Amniotic epithelial cell (primary cell): ENCODE measurements at regions not wholly inside any gene's neighbourhood (a gene's known extent, or its start where the extent isn't known, plus 50 kb on each side); places are given as distances from the start of the nearest gene placed in this dataset.

Source experiments
- DNase-seq: peaks from one replicate; pipeline ENCODE4 v3.0.0-alpha.2; 2010; ENCODE audit warnings: low read depth

- DNase-seq: no peak
Observed at GRCh38 chr4:3669553-3669949, 96.6 kb upstream of the ADRA2C start.

DNA sequence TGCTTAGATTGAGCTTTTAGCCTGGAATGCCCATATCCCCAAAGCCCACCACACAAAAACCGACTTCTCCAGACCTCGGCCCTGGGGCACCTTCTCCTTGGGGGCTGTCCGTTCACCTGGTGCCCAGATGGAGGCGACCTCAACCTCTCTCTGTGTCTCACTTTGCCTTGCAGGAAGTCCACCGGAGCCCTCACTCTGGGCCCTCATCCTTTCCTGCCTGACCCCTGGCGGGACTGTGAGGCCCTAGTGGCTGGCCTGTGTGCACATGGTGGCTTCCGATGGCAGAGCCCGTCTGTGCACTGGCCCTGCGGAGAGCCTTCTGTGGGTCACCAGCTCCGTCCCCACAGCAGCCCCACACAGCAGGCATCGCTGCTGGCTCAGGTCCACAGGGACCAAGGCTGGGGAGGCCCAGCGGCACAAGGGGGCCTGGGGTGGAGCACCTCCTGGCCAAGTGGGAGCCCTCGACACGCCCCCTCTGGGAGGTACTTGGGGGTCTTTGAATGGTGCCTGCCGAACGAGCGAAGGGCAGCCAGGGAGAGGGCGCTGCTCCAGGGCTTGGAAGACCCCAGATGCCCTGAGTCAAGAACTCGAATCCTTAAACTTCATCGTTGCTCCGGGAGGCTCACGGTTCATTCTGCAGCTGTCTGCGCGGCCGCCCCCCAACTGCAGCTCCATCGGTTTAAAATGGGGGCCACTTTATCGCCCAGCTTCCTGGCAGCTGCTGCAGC lies 97.2 kb upstream of the ADRA2C start:
- DNase-seq: no peak

DNA sequence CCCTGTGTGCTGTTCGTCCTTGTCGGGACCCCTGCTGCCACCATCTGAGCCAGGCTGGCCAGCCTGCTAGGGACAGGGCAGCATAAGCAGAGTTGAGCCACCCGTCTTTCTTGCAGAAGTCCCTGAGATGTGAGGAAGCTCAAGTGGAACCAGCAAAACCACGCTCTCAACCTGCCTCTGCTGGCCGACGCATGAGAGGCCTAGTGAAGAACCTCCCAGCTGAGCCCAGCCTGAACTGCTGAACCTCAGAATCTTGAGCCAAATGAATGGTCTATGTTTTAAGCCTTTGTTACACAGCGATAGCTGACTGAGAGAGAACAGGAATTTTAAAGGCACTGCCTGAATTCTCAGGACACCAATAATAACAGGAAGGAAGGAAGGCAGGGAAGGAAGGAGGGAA lies 98.9 kb upstream of the ADRA2C start:
- no peak for DNase-seq

- no peak for DNase-seq
Observed at GRCh38 chr4:3666263-3666662, 99.9 kb upstream of the ADRA2C start.

- DNase-seq: no peak
Observed at GRCh38 chr4:3665360-3665891, 100.8 kb upstream of the ADRA2C start.

DNA sequence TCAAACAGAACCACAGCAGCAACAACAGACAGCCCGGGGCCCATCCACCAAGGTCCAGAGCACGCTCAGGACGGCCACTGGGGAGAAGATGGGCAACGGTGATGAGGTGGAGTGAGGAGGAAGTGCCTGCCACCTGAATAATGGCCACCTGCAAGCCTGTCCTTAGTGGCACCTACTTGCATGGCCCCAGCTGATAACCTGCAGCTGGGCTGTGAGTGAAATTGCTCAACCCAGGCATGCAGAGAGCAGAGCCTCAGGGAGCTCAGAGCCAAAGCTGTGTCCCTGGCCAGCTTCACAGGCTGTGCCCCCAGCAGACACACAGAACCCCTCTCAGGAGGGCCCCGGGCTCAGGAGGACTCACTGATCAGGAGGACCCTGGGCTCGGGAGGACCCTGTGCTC lies 102.4 kb upstream of the ADRA2C start:
- DNase-seq: no peak

DNA sequence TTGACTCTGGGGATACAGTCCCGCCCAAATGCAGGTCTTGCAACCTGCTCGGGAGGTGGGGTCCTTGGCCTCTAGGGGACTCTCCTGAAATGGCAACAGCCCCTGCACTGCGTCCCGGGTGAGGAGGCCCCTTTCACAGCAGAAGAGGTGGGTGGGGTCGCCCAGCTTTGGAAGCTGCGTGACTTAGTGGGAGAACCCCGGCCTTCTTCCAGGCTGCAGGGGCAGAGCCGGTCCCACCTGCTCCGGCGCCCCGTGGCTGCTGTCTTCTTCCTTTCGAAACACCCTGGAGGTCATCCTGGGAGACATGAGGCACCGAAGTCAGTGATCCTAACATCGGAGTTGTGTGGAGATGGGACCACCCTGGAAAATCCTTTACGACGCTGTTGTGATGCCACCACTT lies 103.7 kb upstream of the ADRA2C start:
- no peak for DNase-seq

- DNase-seq: no peak
Observed at GRCh38 chr4:3661989-3662388, 104.2 kb upstream of the ADRA2C start.

DNA sequence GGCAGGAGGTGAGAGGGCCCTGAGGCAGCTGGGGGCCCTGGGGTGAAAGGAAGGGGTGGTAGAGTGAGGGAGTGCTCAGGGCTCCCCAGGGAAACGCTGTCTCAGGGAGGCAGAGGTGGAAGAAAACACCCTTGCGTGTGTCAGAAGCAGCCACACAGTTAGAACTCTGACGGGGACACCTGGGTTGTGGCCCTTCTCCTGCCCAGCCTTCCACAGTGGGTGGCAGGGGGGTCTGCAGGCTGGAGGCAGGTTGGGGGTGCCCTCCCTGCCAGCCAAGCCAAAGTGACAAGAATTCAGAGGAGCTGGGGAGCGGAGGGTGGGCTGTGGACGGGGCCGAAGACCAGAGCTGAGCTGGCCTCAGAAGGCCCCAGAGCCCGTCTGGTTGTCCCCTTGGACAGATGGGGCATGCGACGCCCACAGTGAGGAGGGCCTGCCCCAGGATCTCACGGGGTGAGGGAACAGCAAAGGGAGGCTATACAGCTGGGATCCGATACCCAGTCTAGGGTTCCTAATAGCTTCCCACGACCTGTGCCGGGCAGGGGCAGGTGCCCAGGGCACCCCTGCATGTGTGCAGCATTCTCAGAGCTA lies 105.2 kb upstream of the ADRA2C start:
- DNase-seq: no peak

DNA sequence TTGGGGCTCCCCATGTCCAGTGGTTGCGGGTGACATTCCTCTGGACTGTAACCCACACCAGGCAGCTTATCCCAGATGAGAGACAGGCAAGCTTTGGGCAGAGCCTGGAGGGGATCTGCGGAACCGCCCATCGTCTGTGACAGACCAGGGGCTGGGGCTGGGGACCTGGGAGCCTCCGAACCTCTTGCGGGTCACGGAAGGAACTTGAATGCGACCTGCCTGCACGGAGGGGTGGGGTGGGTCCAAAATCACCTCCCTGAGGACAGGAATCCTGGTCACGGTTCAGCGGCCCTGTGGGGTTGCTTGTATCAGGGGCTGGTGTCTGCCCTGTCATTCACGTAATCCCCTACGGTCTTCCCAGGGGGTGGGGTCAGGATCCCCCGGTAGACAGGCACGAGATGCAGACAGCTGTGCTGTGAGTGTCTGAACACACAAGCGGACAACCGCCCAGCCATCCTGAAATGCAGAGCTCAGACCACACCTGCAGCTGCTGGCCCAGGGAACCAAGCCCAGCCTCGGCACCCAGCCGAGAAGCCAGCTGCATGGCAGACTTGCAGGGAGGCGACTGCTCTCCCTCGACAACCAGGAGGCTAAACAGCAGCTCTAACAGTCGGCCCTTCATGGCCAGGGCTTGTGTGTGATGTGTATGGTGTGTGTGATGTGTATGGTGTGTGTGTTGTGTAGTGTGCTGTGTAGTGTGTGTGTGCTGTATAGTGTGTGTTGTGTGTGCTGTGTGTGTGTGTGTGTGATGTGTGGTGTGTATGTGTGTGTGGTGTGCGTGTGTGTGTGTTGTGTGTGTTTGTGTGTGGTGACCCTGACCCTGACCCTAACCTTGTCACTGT lies 105.9 kb upstream of the ADRA2C start:
- no peak for DNase-seq

- DNase-seq: no peak
Observed at GRCh38 chr4:3659131-3659530, 107.1 kb upstream of the ADRA2C start.

DNA sequence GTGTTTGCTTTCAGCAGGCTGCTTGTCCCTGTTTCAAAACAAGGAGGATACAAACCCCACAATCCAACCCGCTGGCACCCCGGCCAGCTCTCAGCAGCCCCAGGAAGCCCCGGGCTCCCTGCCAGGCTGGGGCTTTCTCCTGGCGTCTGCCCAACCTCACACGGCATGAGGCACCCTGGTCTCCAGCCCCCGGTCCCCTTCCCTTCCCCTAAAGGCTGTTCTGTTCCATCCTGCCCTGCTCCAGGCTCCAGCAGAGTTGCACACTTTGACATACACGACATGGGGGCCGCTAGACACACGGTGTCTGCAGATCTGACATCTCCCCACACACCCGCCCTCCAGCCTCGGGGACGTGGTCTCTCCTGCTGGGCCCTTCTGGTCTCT lies 107.7 kb upstream of the ADRA2C start:
- no peak for DNase-seq

GRCh38 chr4:3657902-3658529 lies 108.2 kb upstream of the ADRA2C start:
- peak; percentile 3 for DNase-seq

- no peak for DNase-seq
Observed at GRCh38 chr4:3656416-3657356, 109.5 kb upstream of the ADRA2C start.

DNA sequence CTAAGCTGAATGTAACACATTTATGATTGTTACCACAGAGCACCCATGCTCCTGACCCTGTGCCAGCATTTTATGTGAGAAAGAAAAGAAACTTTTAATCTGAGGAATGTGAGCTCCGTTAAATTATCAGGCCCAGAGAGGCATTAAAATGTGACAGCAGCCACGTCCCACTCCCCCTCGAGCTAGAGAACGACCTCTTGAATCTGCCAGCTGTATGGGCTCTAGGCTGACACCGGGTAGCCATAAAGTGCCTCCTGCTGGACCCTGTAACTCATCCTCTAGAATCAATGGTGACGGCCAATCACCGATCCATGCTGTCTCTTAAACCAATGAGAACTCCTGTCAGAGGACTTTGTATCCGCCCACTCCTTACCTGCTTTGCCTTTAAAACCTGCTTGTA lies 110.2 kb upstream of the ADRA2C start:
- no peak for DNase-seq

DNA sequence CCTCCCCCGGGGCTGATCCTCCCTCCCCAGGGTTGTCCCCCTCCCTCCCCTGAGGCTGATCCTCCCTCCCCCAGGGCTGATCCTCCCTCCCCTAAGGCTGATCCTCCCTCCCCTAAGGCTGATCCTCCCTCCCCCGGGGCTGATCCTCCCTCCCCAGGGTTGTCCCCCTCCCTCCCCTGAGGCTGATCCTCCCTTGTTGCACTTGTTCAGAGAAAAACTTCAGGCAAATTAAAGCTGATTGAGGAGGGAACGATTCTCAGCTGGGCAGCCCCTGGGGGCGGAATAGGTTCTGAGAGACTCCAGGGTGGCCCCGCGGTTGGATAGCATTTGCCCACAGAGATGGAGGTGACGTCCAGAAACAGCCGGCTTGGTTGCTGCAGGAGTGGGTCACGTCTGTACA lies 110.7 kb upstream of the ADRA2C start:
- no peak for DNase-seq

DNA sequence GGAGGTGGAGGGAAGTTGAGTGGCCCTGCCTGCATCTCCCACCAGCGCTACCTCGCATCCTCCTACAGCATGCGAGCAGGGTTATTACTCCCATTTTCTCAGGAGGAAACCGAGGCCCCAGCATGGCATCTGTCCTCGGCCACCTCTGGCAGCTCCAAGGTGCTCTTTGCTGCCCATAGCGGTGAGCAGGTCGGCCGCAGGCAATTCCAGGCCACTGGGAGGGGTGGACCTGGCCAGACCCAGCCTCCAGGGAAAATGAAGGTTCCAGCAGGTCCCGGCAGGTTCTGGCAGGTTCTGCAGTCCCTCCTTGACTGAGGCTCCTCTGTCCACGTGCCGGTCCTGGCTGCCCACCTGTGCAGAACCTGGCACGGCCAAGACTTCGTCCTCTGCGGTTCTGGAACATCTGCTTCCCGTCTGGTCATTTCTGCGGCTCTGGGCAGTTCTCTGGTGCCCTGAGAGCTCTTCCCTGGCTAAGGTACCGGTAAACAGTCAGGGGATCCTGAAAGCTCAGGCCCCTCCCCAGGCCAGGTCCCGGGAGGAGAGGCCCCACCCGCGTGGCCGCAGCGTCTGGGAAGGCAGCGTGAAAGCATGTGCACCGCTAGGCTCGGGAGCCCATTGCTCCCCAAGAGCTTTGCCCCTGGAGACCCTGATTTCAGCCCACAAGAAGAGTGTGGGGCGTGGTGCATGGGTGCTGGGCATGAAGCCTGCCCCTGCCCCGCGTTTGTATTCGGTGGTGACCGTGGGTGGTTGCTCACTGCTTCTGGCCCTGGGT lies 112.0 kb upstream of the ADRA2C start:
- DNase-seq: no peak

DNA sequence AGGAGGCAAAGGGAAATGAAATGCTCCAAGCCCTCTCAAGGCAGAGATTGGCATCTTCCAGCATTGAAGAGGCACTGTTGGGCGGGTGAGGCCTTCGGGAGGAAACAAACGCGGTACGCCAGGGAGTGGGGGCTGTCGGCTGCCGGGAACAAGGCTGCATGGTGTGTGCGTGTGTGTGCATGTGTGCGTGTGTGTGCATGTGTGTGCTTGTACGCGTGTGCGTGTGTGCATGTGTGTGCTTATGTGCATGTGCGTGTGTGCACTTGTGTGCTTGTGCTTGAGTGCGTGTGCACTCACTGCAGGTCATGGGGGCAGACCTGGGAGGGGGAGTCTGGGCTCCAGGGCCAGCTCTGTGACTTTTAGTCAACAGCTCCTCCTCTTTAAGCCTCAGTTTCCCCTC lies 113.6 kb upstream of the ADRA2C start:
- no peak for DNase-seq

DNA sequence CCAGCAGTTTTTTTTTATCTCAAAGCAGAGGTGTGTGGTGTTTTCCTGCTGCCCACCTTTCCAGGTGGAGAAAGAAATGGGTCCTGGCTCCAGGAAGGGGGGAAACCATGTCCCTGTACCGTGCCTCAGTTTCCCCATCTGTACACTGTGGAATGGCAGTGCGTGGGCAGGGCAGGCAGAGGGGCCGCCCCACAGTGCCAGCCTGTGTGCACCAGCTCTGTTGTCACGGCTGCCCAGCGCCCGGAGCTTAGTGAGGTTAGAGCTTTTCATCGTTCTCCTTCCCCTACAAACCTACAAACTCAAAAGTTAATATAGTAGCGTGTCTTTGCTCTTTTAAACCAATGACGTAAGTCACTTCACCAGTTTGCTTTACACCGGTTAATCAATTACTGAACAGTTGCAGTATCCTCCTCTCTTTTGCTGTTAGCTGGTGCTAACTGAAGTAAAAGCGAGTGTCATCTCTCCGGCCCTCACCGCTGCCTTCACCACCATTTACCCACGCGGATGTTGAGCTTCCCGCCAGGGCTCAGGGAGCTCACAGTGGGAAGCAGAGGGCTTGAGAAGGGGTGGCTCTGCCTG lies 114.8 kb upstream of the ADRA2C start:
- no peak for DNase-seq

- DNase-seq: no peak
Observed at GRCh38 chr4:3649491-3649890, 116.7 kb upstream of the ADRA2C start.
